Natural killer cell (primary cell): ENCODE measurements at regions not wholly inside any gene's neighbourhood (a gene's known extent, or its start where the extent isn't known, plus 50 kb on each side); places are given as distances from the start of the nearest gene placed in this dataset.
"Not testable (repeated sequence)": the region's sequence is repeated elsewhere in the genome, so short reads cannot be mapped to it uniquely, and the experiment has no call there.

Source experiments
- ATAC-seq, 3 donors: fragments of 150-1000 bp in 2 of 3; fragments of 200-7000 bp in 1 of 3; cut with Tn5 transposase; 1 replicate in 1 of 3; 2 replicates in 2 of 3; pipeline ENCODE4 v1.10.0; 2021; ENCODE audit warnings: mild to moderate bottlenecking in 2 of 3, moderate library complexity in 2 of 3
- DNase-seq, 2 donors: peaks; one replicate each; pipeline versions ENCODE4 v3.0.0 to v3.0.0-alpha.2; 2013 to 2021; ENCODE audit warnings: mixed read lengths in 1 of 2
- H3K27ac ChIP-seq: one replicate; pipeline ENCODE4 v1.5.1; 2013; ENCODE audit warnings: mild to moderate bottlenecking, low read length
- H3K27me3 ChIP-seq: one replicate; pipeline ENCODE4 v1.6.1; 2013; ENCODE audit warnings: low read length; ENCODE audit not compliant: control insufficient read depth, insufficient read depth
- H3K36me3 ChIP-seq: one replicate; pipeline ENCODE4 v1.6.1; 2013; ENCODE audit warnings: low read length; ENCODE audit not compliant: control insufficient read depth, insufficient read depth
- H3K4me1 ChIP-seq: one replicate; pipeline ENCODE4 v1.6.1; 2013; ENCODE audit warnings: low read length; ENCODE audit not compliant: control insufficient read depth, insufficient read depth
- H3K4me3 ChIP-seq: one replicate; pipeline ENCODE4 v1.5.1; 2013; ENCODE audit warnings: low read length
- H3K9me3 ChIP-seq: one replicate; pipeline ENCODE4 v1.6.1; 2013; ENCODE audit warnings: low read length; ENCODE audit not compliant: control insufficient read depth, insufficient read depth
- H3K27ac Mint-ChIP-seq, 2 donors: one replicate each; pipeline ENCODE4 v1.8.0; 2022; ENCODE audit warnings: mild to moderate bottlenecking in 2 of 2, mixed read lengths in 2 of 2, moderate library complexity in 1 of 2
- H3K27me3 Mint-ChIP-seq, 2 donors: one replicate each; pipeline ENCODE4 v1.8.0; 2022; ENCODE audit warnings: low read depth in 2 of 2, mixed read lengths in 2 of 2
- H3K36me3 Mint-ChIP-seq: one replicate; pipeline ENCODE4 v1.8.0; 2022; ENCODE audit warnings: mixed read lengths
- H3K4me1 Mint-ChIP-seq, 2 donors: one replicate each; pipeline ENCODE4 v1.8.0; 2022; ENCODE audit warnings: mixed read lengths in 2 of 2
- H3K4me3 Mint-ChIP-seq: one replicate; pipeline ENCODE4 v1.8.0; 2022; ENCODE audit warnings: mild to moderate bottlenecking, moderate library complexity, mixed read lengths
- H3K9me3 Mint-ChIP-seq, 2 donors: one replicate each; pipeline ENCODE4 v1.8.0; 2022; ENCODE audit warnings: mixed read lengths in 2 of 2
- WGBS: methylation state at CpG from one replicate; pipeline ENCODE4 v1.1.7; 2013; ENCODE audit warnings: missing lambda C conversion rate; ENCODE audit not compliant: insufficient coverage; 5-methylcytosine and 5-hydroxymethylcytosine counted together
- intact Hi-C: fragments of 100-400 bp; cut with micrococcal nuclease; formaldehyde crosslinking; loops from one replicate; pipeline ENCODE4 v1.14.2; 2022
- TF ChIP-seq, protein P1 (sequence below): fragments of 200-600 bp; IDR thresholded peaks from one replicate; pipeline ENCODE4 v1.8.0; 2022; ENCODE audit warnings: antibody characterized with exemption

DNA sequence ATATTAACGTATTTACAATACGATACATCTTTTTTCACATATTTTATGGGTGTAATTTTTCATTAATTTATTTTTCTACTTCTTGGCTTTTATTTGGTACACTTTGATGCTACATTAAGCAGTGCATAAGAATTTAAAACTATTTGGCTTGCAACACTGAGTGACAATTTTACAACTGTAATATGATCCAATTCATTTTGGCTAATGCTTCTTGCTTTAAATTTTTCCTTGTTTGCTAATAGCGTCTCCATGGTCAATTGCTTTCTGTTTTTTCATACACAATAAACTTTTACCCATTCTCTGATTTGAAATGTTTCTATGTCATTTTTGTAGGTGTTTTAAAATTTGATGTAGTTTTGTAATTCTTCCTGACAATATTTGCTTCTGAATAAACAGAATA, 773.2 kb downstream of the FAM181B start:
- intact Hi-C loops, result no loop called here
- no peaks in the 10 kb centered on the region for H3K36me3 Mint-ChIP-seq
- Histone ChIP-seq H3K4me3 (no peak overlapping the region), H3K9me3 (no peaks in the 10 kb centered on the region), H3K36me3 (no peaks in the 10 kb centered on the region), H3K27me3 (no peaks in the 10 kb centered on the region), H3K4me1 (no peaks in the 10 kb centered on the region), H3K27ac (no peak overlapping the region)
- H3K4me1 Mint-ChIP-seq, result no peaks in the 10 kb centered on the region
- H3K4me3 Mint-ChIP-seq, result no peak overlapping the region
- no peak for DNase-seq
- peaks cover 2 to 4% of the 10 kb centered on the region in 2 donors for H3K9me3 Mint-ChIP-seq
- no peak for ATAC-seq
- TF ChIP-seq, protein P1, sequence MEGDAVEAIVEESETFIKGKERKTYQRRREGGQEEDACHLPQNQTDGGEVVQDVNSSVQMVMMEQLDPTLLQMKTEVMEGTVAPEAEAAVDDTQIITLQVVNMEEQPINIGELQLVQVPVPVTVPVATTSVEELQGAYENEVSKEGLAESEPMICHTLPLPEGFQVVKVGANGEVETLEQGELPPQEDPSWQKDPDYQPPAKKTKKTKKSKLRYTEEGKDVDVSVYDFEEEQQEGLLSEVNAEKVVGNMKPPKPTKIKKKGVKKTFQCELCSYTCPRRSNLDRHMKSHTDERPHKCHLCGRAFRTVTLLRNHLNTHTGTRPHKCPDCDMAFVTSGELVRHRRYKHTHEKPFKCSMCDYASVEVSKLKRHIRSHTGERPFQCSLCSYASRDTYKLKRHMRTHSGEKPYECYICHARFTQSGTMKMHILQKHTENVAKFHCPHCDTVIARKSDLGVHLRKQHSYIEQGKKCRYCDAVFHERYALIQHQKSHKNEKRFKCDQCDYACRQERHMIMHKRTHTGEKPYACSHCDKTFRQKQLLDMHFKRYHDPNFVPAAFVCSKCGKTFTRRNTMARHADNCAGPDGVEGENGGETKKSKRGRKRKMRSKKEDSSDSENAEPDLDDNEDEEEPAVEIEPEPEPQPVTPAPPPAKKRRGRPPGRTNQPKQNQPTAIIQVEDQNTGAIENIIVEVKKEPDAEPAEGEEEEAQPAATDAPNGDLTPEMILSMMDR, result no peak
- WGBS, result 100% methylated on average over 1 of the region's 3 CpGs
- H3K27me3 Mint-ChIP-seq, result peaks cover 0 to 13% of the 10 kb centered on the region in 2 donors
- no peak overlapping the region for H3K27ac Mint-ChIP-seq

DNA sequence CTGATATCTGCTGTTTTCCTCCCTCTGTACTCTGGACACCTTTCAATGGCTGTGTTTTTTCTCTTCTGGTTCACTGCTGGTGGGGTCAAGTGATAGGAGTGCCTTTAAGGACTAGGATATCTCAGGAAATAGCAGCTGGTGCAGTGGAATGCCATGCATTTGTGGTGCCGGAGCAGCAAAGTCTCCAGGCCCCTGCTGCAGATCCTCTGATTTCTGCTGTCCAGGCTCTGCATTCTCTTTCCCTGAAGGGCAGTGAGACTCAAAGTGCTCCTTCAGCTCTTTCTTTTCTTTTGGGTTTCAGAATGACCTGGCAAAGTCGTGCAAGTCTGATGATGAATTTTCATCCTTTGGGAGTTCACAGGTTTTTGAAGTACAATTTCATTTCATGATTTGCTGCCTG, 774.3 kb downstream of the FAM181B start:
- 71% methylated on average over 2 of the region's 2 CpGs for WGBS

DNA sequence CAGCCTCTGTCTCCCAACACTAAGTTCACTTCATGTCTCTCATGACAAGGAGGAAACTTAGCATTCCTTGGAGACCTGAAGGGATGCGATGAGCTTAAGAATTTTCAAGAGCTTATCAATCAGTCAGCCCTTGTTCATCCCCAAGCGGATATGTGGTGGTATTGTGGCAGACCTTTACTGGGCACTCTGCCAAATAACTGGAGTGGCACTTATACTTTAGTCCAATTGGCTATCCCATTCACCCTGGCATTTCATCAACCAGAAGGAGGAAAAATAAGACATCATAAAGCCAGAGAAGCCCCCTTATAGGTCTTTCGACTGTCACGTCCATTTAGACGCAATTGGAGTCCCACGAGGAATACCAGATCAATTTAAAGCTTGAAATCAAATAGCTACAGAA, 779.4 kb downstream of the FAM181B start:
- WGBS, result 98% methylated on average over 5 of the region's 6 CpGs
- intact Hi-C loops, H3K4me3 ChIP-seq: not testable (repeated sequence)

More for the DNA sequence above, 774.3 kb downstream of the FAM181B start:
- H3K27ac Mint-ChIP-seq, result no peak overlapping the region
- peaks cover 0 to 13% of the 10 kb centered on the region in 2 donors for H3K27me3 Mint-ChIP-seq
- no peaks in the 10 kb centered on the region for H3K36me3 ChIP-seq
- no peak overlapping the region for H3K4me3 ChIP-seq
- DNase-seq, result no peak
- no peaks in the 10 kb centered on the region for H3K4me1 Mint-ChIP-seq
- peaks cover 2 to 4% of the 10 kb centered on the region in 2 donors for H3K9me3 Mint-ChIP-seq
- no peaks in the 10 kb centered on the region for H3K27me3 ChIP-seq
- H3K27ac ChIP-seq, result no peak overlapping the region
- no peak for ATAC-seq
- intact Hi-C loops, result no loop called here
- TF ChIP-seq, protein P1, result no peak
- H3K9me3 ChIP-seq, result no peaks in the 10 kb centered on the region
- no peaks in the 10 kb centered on the region for H3K4me1 ChIP-seq
- H3K4me3 Mint-ChIP-seq, result no peak overlapping the region
- no peaks in the 10 kb centered on the region for H3K36me3 Mint-ChIP-seq

DNA sequence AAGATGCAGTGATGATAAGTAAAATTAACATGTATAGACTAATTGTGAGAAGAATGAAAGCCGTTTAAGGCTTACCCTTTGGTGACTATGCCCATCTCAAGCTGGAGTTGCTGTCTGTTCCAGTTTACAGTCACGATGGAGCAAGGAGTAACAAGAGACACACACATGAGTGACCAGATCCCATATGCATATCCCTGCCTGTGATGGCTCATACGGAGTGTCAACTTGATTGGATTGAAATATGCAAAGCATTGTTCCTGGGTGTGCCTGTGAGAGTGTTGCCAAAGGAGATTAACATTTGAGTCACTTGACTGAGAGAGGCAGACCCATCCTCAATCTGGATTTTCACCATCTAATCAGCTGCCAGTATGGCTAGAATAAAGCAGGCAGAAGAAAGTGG, 786.8 kb downstream of the FAM181B start:
- no peak for DNase-seq
- no peak overlapping the region for H3K4me3 Mint-ChIP-seq
- H3K27me3 Mint-ChIP-seq, result no peaks in the 10 kb centered on the region
- TF ChIP-seq, protein P1, result no peak
- Histone ChIP-seq H3K4me1 (no peaks in the 10 kb centered on the region), H3K36me3 (no peaks in the 10 kb centered on the region), H3K9me3 (no peaks in the 10 kb centered on the region), H3K27me3 (no peaks in the 10 kb centered on the region), H3K27ac (no peak overlapping the region), H3K4me3 (no peak overlapping the region)
- no peak for ATAC-seq
- H3K27ac Mint-ChIP-seq, result no peak overlapping the region
- 93% methylated on average over 3 of the region's 3 CpGs for WGBS
- H3K36me3 Mint-ChIP-seq, result no peaks in the 10 kb centered on the region
- peaks cover 0 to 2% of the 10 kb centered on the region in 2 donors for H3K9me3 Mint-ChIP-seq
- no peaks in the 10 kb centered on the region for H3K4me1 Mint-ChIP-seq
- intact Hi-C loops, result no loop called here

More for the DNA sequence above, 779.4 kb downstream of the FAM181B start:
- H3K36me3 Mint-ChIP-seq, H3K4me1 ChIP-seq, H3K36me3 ChIP-seq, H3K27me3 Mint-ChIP-seq, H3K9me3 ChIP-seq, H3K27ac ChIP-seq, H3K4me3 Mint-ChIP-seq, DNase-seq, H3K27ac Mint-ChIP-seq, H3K9me3 Mint-ChIP-seq, H3K27me3 ChIP-seq, H3K4me1 Mint-ChIP-seq, ATAC-seq: not testable (repeated sequence)
